A549 (cell line): ENCODE measurements at regions not wholly inside any gene's neighbourhood (a gene's known extent, or its start where the extent isn't known, plus 50 kb on each side); places are given as distances from the start of the nearest gene placed in this dataset.

Experiments used
- ATAC-seq, 2 experiments: fragments of 200-7000 bp in 1 of 2; fragments of >200 bp in 1 of 2; cut with Nextera tagmentation in 1 of 2; cut with Tn5 transposase in 1 of 2; 3 replicates each; pipeline versions ENCODE4 v1.8.0 to v1.9.1; 2018 to 2020; ENCODE audit warnings: mild to moderate bottlenecking in 1 of 2, moderate library complexity in 1 of 2
- CTCF ChIA-PET: fragments of 300-600 bp; sonication (Branson Sonifier 250); formaldehyde crosslinking; extraction: SDS; loops from one replicate; lab custom pipeline; 2021; ENCODE audit warnings: antibody characterized with exemption, inconsistent platforms; lab: Yijun Ruan, JAX
- POLR2A ChIA-PET: fragments of 350-600 bp; formaldehyde crosslinking; extraction: SDS; loops from one replicate; lab custom pipeline; 2021; ENCODE audit warnings: antibody characterized with exemption, inconsistent platforms; lab: Yijun Ruan, JAX
- DNase-seq, 2 experiments: peaks; one replicate each; pipeline versions ENCODE4 v3.0.0 to v3.0.0-alpha.2; 2011 to 2016; ENCODE audit warnings: low read depth in 1 of 2, low spot score in 1 of 2
- FAIRE-seq: peaks from 2 replicates; lab custom pipeline; 2011; peaks lifted over from hg19 to GRCh38; lab: Jason Lieb, UNC
- H3K27ac ChIP-seq, 2 experiments: fragments of >200 bp; sonication (Bioruptor Twin); formaldehyde crosslinking; 3 replicates each; pipeline ENCODE4 v1.5.1; 2016 to 2017
- H3K4me1 ChIP-seq: fragments of >200 bp; sonication (Bioruptor Twin); formaldehyde crosslinking; 3 replicates; pipeline ENCODE4 v1.6.1; 2016
- H3K4me2 ChIP-seq: fragments of >200 bp; sonication (Bioruptor Twin); formaldehyde crosslinking; 3 replicates; pipeline ENCODE4 v1.6.1; 2016
- H3K4me3 ChIP-seq: fragments of >200 bp; sonication (Bioruptor Twin); formaldehyde crosslinking; 3 replicates; pipeline ENCODE4 v1.5.1; 2016
- H3K9me3 ChIP-seq: fragments of >200 bp; sonication (Bioruptor Twin); formaldehyde crosslinking; 3 replicates; pipeline ENCODE4 v1.6.1; 2016
- ATOH8 ChIP-seq: fragments of 250-450 bp; sonication (Bioruptor Pico); IDR thresholded peaks from 2 replicates; pipeline ENCODE4 v1.5.0; 2020; ENCODE audit warnings: low read depth, mild to moderate bottlenecking, moderate library complexity
- BHLHE40 ChIP-seq: IDR thresholded peaks from 2 replicates; pipeline ENCODE4 v1.6.1; 2012; ENCODE audit warnings: low read depth, low read length, inconsistent platforms
- CBX2 ChIP-seq: fragments of 200-600 bp; sonication (generic); IDR thresholded peaks from 2 replicates; pipeline ENCODE4 v1.6.1; 2016; ENCODE audit warnings: low read depth, mild to moderate bottlenecking, borderline replicate concordance
- CBX8 ChIP-seq: fragments of 200-600 bp; sonication (generic); IDR thresholded peaks from 2 replicates; pipeline ENCODE4 v1.6.1; 2016
- CEBPB ChIP-seq, 2 experiments: fragments of >200 bp in 1 of 2; sonication (Bioruptor Twin) in 1 of 2; formaldehyde crosslinking in 1 of 2; IDR thresholded peaks; 2 replicates each; pipeline ENCODE4 v1.6.1; 2012 to 2016
- CHD2 ChIP-seq: fragments of 150-350 bp; IDR thresholded peaks from 2 replicates; pipeline ENCODE4 v1.6.1; 2014; ENCODE audit warnings: low read length; ENCODE audit not compliant: partially characterized antibody
- CHD4 ChIP-seq: fragments of 200-600 bp; sonication (generic); IDR thresholded peaks from 2 replicates; pipeline ENCODE4 v1.6.1; 2016; ENCODE audit warnings: antibody characterized with exemption, mild to moderate bottlenecking, borderline replicate concordance
- CTCF ChIP-seq: fragments of >200 bp; sonication (Bioruptor Twin); formaldehyde crosslinking; IDR thresholded peaks from 3 replicates; pipeline ENCODE4 v1.5.1; 2016
- E2F6 ChIP-seq: IDR thresholded peaks from 2 replicates; pipeline ENCODE4 v1.6.1; 2012; ENCODE audit warnings: low read depth, borderline replicate concordance
- EHF ChIP-seq: fragments of 250-450 bp; sonication (Bioruptor Pico); IDR thresholded peaks from 2 replicates; pipeline ENCODE4 v1.5.0; 2020; ENCODE audit warnings: mild to moderate bottlenecking
- FOSB ChIP-seq: fragments of 250-450 bp; sonication (Bioruptor Pico); IDR thresholded peaks from 2 replicates; pipeline ENCODE4 v1.5.0; 2020; ENCODE audit warnings: mild to moderate bottlenecking, moderate library complexity
- FOXS1 ChIP-seq: fragments of 250-450 bp; sonication (Bioruptor Pico); IDR thresholded peaks from 2 replicates; pipeline ENCODE4 v1.5.0; 2020; ENCODE audit warnings: mild to moderate bottlenecking, moderate library complexity
- HDAC2 ChIP-seq: fragments of 200-600 bp; sonication (generic); IDR thresholded peaks from 2 replicates; pipeline ENCODE4 v1.6.1; 2016
- HES2 ChIP-seq: fragments of >200 bp; sonication (Bioruptor Twin); formaldehyde crosslinking; IDR thresholded peaks from 2 replicates; pipeline ENCODE4 v1.6.1; 2016
- HMGXB4 ChIP-seq: fragments of 250-450 bp; sonication (Bioruptor Pico); IDR thresholded peaks from 2 replicates; pipeline ENCODE4 v1.5.0; 2021; ENCODE audit warnings: mild to moderate bottlenecking, moderate library complexity, borderline replicate concordance
- HOXA7 ChIP-seq: fragments of 250-450 bp; sonication (Bioruptor Pico); IDR thresholded peaks from 2 replicates; pipeline ENCODE4 v1.5.0; 2020; ENCODE audit warnings: mild to moderate bottlenecking, moderate library complexity
- HOXB13 ChIP-seq: fragments of 250-450 bp; sonication (Bioruptor Pico); IDR thresholded peaks from 2 replicates; pipeline ENCODE4 v1.5.0; 2020; ENCODE audit warnings: low read depth, mild to moderate bottlenecking, moderate library complexity
- HOXB5 ChIP-seq: fragments of 250-450 bp; sonication (Bioruptor Pico); IDR thresholded peaks from 2 replicates; pipeline ENCODE4 v1.5.0; 2020; ENCODE audit warnings: mild to moderate bottlenecking, moderate library complexity
- KDM1A ChIP-seq: fragments of 200-600 bp; sonication (generic); IDR thresholded peaks from 2 replicates; pipeline ENCODE4 v1.6.1; 2016; ENCODE audit warnings: low read depth, mild to moderate bottlenecking
- MAFK ChIP-seq: fragments of 450-650 bp; IDR thresholded peaks from 2 replicates; pipeline ENCODE4 v1.6.1; 2014; ENCODE audit not compliant: partially characterized antibody
- MAX ChIP-seq: IDR thresholded peaks from 2 replicates; pipeline ENCODE4 v1.6.1; 2012
- MAZ ChIP-seq: fragments of 150-350 bp; IDR thresholded peaks from 2 replicates; pipeline ENCODE4 v1.6.1; 2014; ENCODE audit warnings: antibody characterized with exemption, low read depth, low read length, borderline replicate concordance
- NFE2L2 ChIP-seq: fragments of 150-350 bp; conservative IDR thresholded peaks from 2 replicates; pipeline ENCODE4 v1.6.1; 2014; ENCODE audit warnings: low read length
- PHF8 ChIP-seq: fragments of 200-600 bp; sonication (generic); IDR thresholded peaks from 2 replicates; pipeline ENCODE4 v1.6.1; 2016; ENCODE audit warnings: low read depth, mild to moderate bottlenecking, antibody characterized with exemption, moderate library complexity, borderline replicate concordance
- POLR2A ChIP-seq: IDR thresholded peaks from 2 replicates; pipeline ENCODE4 v1.6.1; 2012; ENCODE audit warnings: mild to moderate bottlenecking, low read length
- RCOR1 ChIP-seq: fragments of 150-350 bp; IDR thresholded peaks from 2 replicates; pipeline ENCODE4 v1.6.1; 2014; ENCODE audit warnings: antibody characterized with exemption, low read length, low read depth
- RNF2 ChIP-seq: fragments of 200-600 bp; sonication (generic); IDR thresholded peaks from 2 replicates; pipeline ENCODE4 v1.6.1; 2016; ENCODE audit warnings: low read depth, mild to moderate bottlenecking, antibody characterized with exemption, moderate library complexity, borderline replicate concordance
- SMC3 ChIP-seq: fragments of >200 bp; sonication (Bioruptor Twin); formaldehyde crosslinking; IDR thresholded peaks from 3 replicates; pipeline ENCODE4 v1.6.1; 2018; ENCODE audit warnings: inconsistent platforms
- SREBF2 ChIP-seq: fragments of 450-650 bp; IDR thresholded peaks from 2 replicates; pipeline ENCODE4 v1.6.1; 2014; ENCODE audit warnings: mild to moderate bottlenecking, moderate library complexity
- TP53 ChIP-seq: fragments of 250-450 bp; sonication (Bioruptor Pico); IDR thresholded peaks from 2 replicates; pipeline ENCODE4 v1.5.0; 2021; ENCODE audit warnings: mild to moderate bottlenecking, moderate library complexity
- USF2 ChIP-seq: fragments of 450-650 bp; IDR thresholded peaks from 2 replicates; pipeline ENCODE4 v1.6.1; 2014; ENCODE audit warnings: antibody characterized with exemption
- ZNF302 ChIP-seq: fragments of 250-450 bp; sonication (Bioruptor Pico); IDR thresholded peaks from 2 replicates; pipeline ENCODE4 v1.9.0; 2021; ENCODE audit warnings: inconsistent platforms, mild to moderate bottlenecking, moderate library complexity
- WGBS: methylation state at CpG from one replicate; pipeline ENCODE4 v1.1.6; 2017; ENCODE audit errors: missing lambda C conversion rate; 5-methylcytosine and 5-hydroxymethylcytosine counted together

GRCh38 chr3:124558991-124559845 is 171.0 kb upstream of the UMPS start:
- Histone ChIP-seq H3K4me2 (peak overlapping the region; percentile 58), H3K9me3 (no peaks in the 10 kb centered on the region), H3K27ac (peak overlapping the region; percentile 55 to 75), H3K4me3 (no peak overlapping the region), H3K4me1 (peaks cover 29% of the 10 kb centered on the region)
- ChIA-PET POLR2A (interaction anchor here (0.9 kb wide), 1 partner anchor 598 kb away, joined by 3 read pairs; the partner anchor contains the start of gene CCDC14), CTCF (interaction anchor here (0.5 to 10.4 kb wide), 55 partner anchors 11 to 1101 kb away, joined by 3 to 348 read pairs (median 5); partner anchors contain the start of gene MUC13)
- ATAC-seq, result peak; percentile 72 to 83
- DNase-seq, result peak; percentile 36 to 81
- WGBS, result 56% methylated on average over 8 of the region's 8 CpGs
- FAIRE-seq, result peak; percentile 74
- no peak for TF ChIP-seq CHD4
- 0 out of 2 replicates have a peak, but pooled peaks have one; percentile 40 for TF ChIP-seq MAX
- no peak for TF ChIP-seq HOXA7 (CRISPR knock-in tag)
- no peak for TF ChIP-seq HOXB13 (CRISPR knock-in tag)
- TF ChIP-seq HOXB5 (CRISPR knock-in tag), result no peak
- no peak for TF ChIP-seq CBX8
- TF ChIP-seq MAZ, result no peak
- no peak for TF ChIP-seq HDAC2
- TF ChIP-seq CEBPB (IDR thresholded peaks at IDR 0.05), result peak; percentile 45 to 62
- TF ChIP-seq BHLHE40, result no peak
- no peak for TF ChIP-seq HES2
- no peak for TF ChIP-seq KDM1A
- no peak for TF ChIP-seq FOSB
- TF ChIP-seq USF2, result no peak
- TF ChIP-seq CTCF, result no peak
- TF ChIP-seq RCOR1, result no peak
- TF ChIP-seq ATOH8 (CRISPR knock-in tag), result no peak
- no peak for TF ChIP-seq CBX2
- TF ChIP-seq NFE2L2, result 0 out of 2 replicates have a peak, but pooled peaks have one; percentile 20
- no peak for TF ChIP-seq RNF2
- no peak for TF ChIP-seq FOXS1 (CRISPR knock-in tag)
- no peak for TF ChIP-seq ZNF302 (CRISPR knock-in tag)
- no peak for TF ChIP-seq HMGXB4 (CRISPR knock-in tag)
- TF ChIP-seq CHD2, result no peak
- no peak for TF ChIP-seq SMC3
- no peak for TF ChIP-seq TP53 (CRISPR knock-in tag)
- TF ChIP-seq PHF8, result no peak
- TF ChIP-seq POLR2A, result no peak
- TF ChIP-seq EHF (CRISPR knock-in tag), result no peak
- no peak for TF ChIP-seq SREBF2
- no peak for TF ChIP-seq E2F6
- TF ChIP-seq MAFK, result peak; percentile 65
